ENCODE measurements at regions not wholly inside any gene's neighbourhood (a gene's known extent, or its start where the extent isn't known, plus 50 kb on each side); places are given as distances from the start of the nearest gene placed in this dataset.
"Not testable (repeated sequence)": the region's sequence is repeated elsewhere in the genome, so short reads cannot be mapped to it uniquely, and the experiment has no call there.

DNA sequence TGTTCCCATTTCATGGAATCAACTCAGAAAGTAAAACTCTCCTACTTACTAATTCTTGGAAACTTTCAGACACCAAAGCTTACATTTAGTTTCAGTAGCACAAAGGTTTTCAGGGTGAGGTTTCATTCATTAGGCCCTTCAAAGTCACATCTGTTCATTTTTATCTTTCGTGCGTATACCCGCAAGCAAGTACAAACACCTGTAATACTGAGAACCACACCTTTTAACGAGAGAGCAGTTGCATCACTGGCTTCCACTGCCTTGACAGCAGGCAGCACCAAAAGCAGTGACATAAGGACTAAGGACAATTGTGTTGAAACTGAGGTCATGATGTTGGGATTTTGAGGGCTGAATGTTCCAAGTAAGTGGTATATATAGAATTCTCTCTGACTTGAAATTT lies 60.5 kb downstream of the GOLGA6L22 start:
- not testable (repeated sequence) for H3K27ac ChIP-seq (replicated peaks); H3K4me3 ChIP-seq (replicated peaks; ENCODE audit: insufficient read depth, low read length); H3K27me3 ChIP-seq (ENCODE audit: insufficient read depth, poor library complexity, severe bottlenecking); DNase-seq (ENCODE audit: low read depth in 1 of 2, low spot score in 1 of 2)

GRCh38 chr15:22526537-22526936 lies 67.8 kb downstream of the GOLGA6L22 start:
- not testable (repeated sequence) for H3K27me3 ChIP-seq (ENCODE audit: insufficient read depth, poor library complexity, severe bottlenecking); H3K27ac ChIP-seq (replicated peaks); H3K4me3 ChIP-seq (replicated peaks; ENCODE audit: insufficient read depth, low read length); DNase-seq (ENCODE audit: low read depth in 1 of 2, low spot score in 1 of 2)

DNA sequence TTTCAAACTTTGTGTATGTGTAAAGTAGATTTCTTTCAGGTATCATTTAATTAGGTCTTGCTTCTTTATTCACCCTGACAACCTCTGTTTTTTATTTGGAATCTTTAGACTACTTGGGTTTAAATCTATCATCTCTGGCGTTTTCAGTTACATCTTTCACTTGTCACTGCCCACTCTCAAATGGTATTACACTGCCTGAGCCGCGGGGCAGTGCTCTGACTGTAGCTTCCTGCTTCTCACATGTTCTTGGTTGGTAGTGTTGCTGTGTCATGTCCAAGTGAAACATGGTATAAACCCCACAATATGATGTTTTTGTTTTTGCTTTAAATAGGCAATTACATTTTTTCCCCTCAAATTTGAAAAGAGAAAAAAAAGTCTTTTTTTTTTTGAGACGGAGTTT lies 68.3 kb downstream of the GOLGA6L22 start:
- not testable (repeated sequence) for H3K27ac ChIP-seq (replicated peaks); H3K4me3 ChIP-seq (replicated peaks; ENCODE audit: insufficient read depth, low read length); DNase-seq (ENCODE audit: low read depth in 1 of 2, low spot score in 1 of 2); H3K27me3 ChIP-seq (ENCODE audit: insufficient read depth, poor library complexity, severe bottlenecking)

DNA sequence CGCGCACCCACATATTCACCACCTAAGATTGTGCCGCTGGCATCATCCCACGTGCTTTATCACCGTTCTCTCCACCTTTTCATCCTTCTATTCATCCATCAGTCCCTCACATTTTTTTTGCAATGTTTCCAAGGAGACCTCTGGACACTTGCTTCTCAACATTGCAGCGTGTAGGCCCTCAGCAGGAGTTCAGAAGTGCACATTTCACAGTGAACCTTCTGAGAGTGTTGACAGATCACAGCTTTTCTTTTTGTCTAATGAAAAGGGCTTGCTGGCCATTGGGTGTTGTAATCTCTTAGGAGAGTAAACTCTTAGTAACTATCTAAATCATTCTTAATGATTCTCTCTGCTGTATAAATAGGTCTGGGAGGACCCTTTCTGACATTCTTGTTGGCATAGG lies 70.5 kb downstream of the GOLGA6L22 start:
- not testable (repeated sequence) for H3K27ac ChIP-seq (replicated peaks); H3K4me3 ChIP-seq (replicated peaks; ENCODE audit: insufficient read depth, low read length); DNase-seq (ENCODE audit: low read depth in 1 of 2, low spot score in 1 of 2); H3K27me3 ChIP-seq (ENCODE audit: insufficient read depth, poor library complexity, severe bottlenecking)

DNA sequence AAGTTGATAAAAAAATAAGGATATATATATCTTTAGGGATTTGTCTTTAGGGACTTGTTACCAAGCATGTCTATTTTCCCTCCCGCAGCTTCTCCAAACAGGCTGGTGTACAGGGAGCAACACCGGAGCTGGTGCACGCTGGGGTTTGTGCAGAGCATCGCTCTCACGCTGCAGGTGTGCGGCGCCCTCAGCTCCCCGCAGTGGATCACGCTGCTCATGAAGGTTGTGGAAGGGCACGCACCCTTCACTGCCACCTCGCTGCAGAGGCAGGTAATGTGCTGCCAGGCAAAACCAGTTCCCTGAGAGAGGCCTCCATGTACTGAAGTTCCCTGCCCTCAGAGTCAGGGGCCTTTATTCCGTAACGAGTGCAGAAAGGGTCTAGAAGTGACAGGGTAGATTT lies 101.0 kb downstream of the GOLGA6L22 start:
- not testable (repeated sequence) for H3K4me3 ChIP-seq (replicated peaks; ENCODE audit: insufficient read depth, low read length); H3K27me3 ChIP-seq (ENCODE audit: insufficient read depth, poor library complexity, severe bottlenecking); H3K27ac ChIP-seq (replicated peaks); DNase-seq (ENCODE audit: low read depth in 1 of 2, low spot score in 1 of 2)

DNA sequence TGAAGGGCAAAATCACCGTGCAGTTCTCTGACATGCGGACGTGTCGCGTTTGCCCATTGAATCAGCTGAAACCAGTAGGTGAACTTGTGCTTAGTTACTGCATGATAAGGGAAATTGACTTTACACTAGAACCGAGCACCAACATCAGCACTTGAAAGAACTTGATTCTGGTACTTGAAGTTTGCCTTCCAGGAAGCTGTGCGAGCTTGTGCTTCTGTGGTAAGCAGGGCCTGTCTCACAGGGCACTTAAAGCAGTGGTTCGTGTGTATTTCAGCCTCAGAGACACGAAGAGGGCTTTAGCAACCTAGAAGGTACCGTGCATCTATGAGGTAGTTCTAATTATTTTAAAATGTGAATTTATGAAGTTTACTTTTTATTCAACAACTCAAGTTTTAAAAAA lies 103.0 kb downstream of the GOLGA6L22 start:
- not testable (repeated sequence) for H3K27me3 ChIP-seq (ENCODE audit: insufficient read depth, poor library complexity, severe bottlenecking); H3K4me3 ChIP-seq (replicated peaks; ENCODE audit: insufficient read depth, low read length); DNase-seq (ENCODE audit: low read depth in 1 of 2, low spot score in 1 of 2); H3K27ac ChIP-seq (replicated peaks)

- H3K27ac ChIP-seq (replicated peaks); DNase-seq (ENCODE audit: low read depth in 1 of 2, low spot score in 1 of 2); H3K4me3 ChIP-seq (replicated peaks; ENCODE audit: insufficient read depth, low read length); H3K27me3 ChIP-seq (ENCODE audit: insufficient read depth, poor library complexity, severe bottlenecking): not testable (repeated sequence)
Observed at GRCh38 chr15:22566510-22566909, 107.8 kb downstream of the GOLGA6L22 start.

DNA sequence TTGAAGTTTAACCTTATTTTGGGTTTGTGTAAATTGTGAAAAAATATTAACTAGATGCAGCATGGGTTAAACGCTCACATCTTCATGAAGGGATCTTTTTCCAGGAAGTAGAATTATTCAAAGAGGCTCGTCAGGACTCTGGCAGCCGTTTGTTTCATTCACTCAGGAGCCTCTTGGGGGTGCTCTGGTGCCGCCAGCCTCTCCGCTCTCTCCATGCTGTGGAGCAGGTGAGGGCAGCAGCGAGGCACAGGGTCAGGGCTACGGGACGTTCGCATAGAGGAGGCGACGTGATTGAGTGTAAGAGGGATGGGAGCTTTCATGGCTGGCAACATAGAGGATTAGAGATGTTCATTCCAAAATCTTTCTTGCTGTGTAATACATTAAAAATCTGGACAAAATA lies 110.8 kb downstream of the GOLGA6L22 start:
- not testable (repeated sequence) for H3K27me3 ChIP-seq (ENCODE audit: insufficient read depth, poor library complexity, severe bottlenecking); H3K4me3 ChIP-seq (replicated peaks; ENCODE audit: insufficient read depth, low read length); H3K27ac ChIP-seq (replicated peaks); DNase-seq (ENCODE audit: low read depth in 1 of 2, low spot score in 1 of 2)

DNA sequence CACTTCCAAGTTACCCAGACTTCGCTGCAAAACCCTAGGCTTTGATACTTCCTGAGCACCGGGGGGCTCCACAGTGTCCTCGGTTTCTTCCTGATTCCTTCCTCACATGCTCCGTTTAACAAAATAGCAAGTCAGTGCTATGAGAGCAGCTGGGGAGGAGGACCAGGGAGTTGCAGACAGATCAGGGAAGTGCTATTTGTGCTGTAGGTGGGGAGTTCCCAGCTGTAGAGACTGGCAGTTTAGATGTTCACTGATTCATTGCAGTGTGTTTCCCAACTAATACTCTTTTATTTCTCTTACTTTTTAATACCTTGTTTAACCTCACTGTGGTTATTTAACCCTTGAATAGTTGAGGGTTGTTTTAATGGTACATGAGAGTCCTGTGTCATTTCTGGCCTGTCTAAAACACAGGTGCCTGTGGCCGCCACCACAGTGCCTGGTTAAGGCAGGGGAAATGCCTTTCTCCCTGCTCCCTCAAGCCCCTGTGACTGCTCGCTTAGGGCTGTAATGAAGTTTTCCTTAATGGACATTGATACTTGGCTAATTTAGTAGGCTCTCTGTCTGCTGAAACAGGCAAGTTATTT lies 113.5 kb downstream of the GOLGA6L22 start:
- not testable (repeated sequence) for H3K27ac ChIP-seq (replicated peaks); H3K4me3 ChIP-seq (replicated peaks; ENCODE audit: insufficient read depth, low read length); DNase-seq (ENCODE audit: low read depth in 1 of 2, low spot score in 1 of 2)

DNA sequence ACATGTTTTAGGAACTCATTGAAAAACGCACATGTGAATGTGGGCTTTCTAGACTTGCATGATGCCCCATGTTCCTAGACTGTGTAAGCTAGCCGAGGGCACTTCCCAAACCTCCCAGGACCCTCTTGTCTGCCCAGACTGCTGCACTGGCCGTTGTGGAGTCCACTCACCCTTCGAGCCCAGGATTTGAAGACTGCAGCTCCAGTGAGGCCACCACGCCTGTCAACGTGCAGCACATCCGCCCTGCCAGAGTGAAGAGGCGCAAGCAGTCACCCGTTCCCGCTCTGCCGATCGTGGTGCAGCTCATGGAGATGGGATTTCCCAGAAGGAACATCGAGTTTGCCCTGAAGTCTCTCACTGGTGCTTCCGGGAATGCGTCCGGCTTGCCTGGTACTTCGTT lies 114.1 kb downstream of the GOLGA6L22 start:
- H3K27me3 ChIP-seq (ENCODE audit: insufficient read depth, poor library complexity, severe bottlenecking); H3K4me3 ChIP-seq (replicated peaks; ENCODE audit: insufficient read depth, low read length); H3K27ac ChIP-seq (replicated peaks): not testable (repeated sequence)
- peak in 1 of 2 experiments; percentile 0 for DNase-seq (ENCODE audit: low read depth in 1 of 2, low spot score in 1 of 2)

More for the DNA sequence above, 113.5 kb downstream of the GOLGA6L22 start:
- H3K27me3 ChIP-seq (ENCODE audit: insufficient read depth, poor library complexity, severe bottlenecking): not testable (repeated sequence)

DNA sequence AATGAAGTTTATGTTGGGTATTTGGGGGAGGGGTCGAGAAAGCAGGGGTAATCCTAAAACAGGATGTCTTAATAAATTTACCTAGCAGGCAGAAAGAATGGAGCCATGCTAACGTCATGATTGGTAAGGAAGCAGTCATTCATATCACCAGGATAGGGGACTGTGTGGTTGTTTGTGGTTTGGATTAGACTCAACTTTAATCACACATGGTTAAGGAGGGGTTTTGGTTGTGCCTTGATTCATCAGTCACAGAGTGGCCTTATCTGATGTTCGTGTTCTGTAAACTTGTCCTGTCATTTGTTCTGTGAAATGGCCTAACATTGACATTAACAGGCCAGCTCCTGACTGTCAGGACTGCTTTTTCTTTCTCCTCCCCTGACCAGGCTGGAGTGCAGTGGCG lies 119.1 kb downstream of the GOLGA6L22 start:
- not testable (repeated sequence) for H3K27me3 ChIP-seq (ENCODE audit: insufficient read depth, poor library complexity, severe bottlenecking); H3K27ac ChIP-seq (replicated peaks); H3K4me3 ChIP-seq (replicated peaks; ENCODE audit: insufficient read depth, low read length); DNase-seq (ENCODE audit: low read depth in 1 of 2, low spot score in 1 of 2)

- not testable (repeated sequence) for DNase-seq (ENCODE audit: low read depth in 1 of 2, low spot score in 1 of 2); H3K27me3 ChIP-seq (ENCODE audit: insufficient read depth, poor library complexity, severe bottlenecking); H3K4me3 ChIP-seq (replicated peaks; ENCODE audit: insufficient read depth, low read length); H3K27ac ChIP-seq (replicated peaks)
Observed at GRCh38 chr15:22579213-22579612, 120.5 kb downstream of the GOLGA6L22 start.

- DNase-seq (ENCODE audit: low read depth in 1 of 2, low spot score in 1 of 2); H3K4me3 ChIP-seq (replicated peaks; ENCODE audit: insufficient read depth, low read length); H3K27me3 ChIP-seq (ENCODE audit: insufficient read depth, poor library complexity, severe bottlenecking); H3K27ac ChIP-seq (replicated peaks): not testable (repeated sequence)
Observed at GRCh38 chr15:22587391-22587790, 128.7 kb downstream of the GOLGA6L22 start.

- not testable (repeated sequence) for H3K27me3 ChIP-seq (ENCODE audit: insufficient read depth, poor library complexity, severe bottlenecking); H3K27ac ChIP-seq (replicated peaks); H3K4me3 ChIP-seq (replicated peaks; ENCODE audit: insufficient read depth, low read length); DNase-seq (ENCODE audit: low read depth in 1 of 2, low spot score in 1 of 2)
Observed at GRCh38 chr15:22598552-22598951, 139.8 kb downstream of the GOLGA6L22 start.

- not testable (repeated sequence) for H3K4me3 ChIP-seq (replicated peaks; ENCODE audit: insufficient read depth, low read length); DNase-seq (ENCODE audit: low read depth in 1 of 2, low spot score in 1 of 2); H3K27me3 ChIP-seq (ENCODE audit: insufficient read depth, poor library complexity, severe bottlenecking); H3K27ac ChIP-seq (replicated peaks)
Observed at GRCh38 chr15:22599526-22600320, 141.0 kb downstream of the GOLGA6L22 start.

All from HL-60 (cell line).